ENCODE measurements at regions not wholly inside any gene's neighbourhood (a gene's known extent, or its start where the extent isn't known, plus 50 kb on each side); places are given as distances from the start of the nearest gene placed in this dataset.

DNA sequence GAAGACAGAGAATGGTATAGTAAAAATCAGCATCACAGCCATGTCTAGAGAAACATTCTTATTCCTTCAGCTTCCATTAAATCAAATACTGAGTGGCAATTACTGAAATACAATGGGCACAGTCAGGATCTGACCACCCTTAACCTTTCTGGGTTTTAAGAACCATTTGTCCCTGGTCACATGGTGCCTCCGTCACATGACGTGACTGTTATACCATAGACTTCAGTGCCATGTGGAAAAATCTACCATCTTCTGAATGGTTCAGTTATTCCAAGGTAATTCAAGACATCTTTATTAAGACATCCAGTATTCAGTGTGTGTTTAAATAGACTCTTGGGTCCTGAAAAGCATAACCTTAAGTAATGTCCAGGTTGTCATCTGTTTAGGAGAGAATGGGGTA, 553.1 kb upstream of the FLRT2 start:
- no peak for TF ChIP-seq POLR2AphosphoS5 (IDR thresholded peaks at IDR 0.05; ENCODE audit: low read depth, low read length)
- no peak for TF ChIP-seq FOXP2 (optimal IDR thresholded peaks at IDR 0.05; ENCODE audit: borderline replicate concordance, extremely low read depth, extremely low read length, insufficient read depth)
- no peak for TF ChIP-seq REST (IDR thresholded peaks at IDR 0.05; ENCODE audit: insufficient read depth in 1 of 2, low read depth in 2 of 2, low read length in 2 of 2)
- no peak for TF ChIP-seq SIN3A (IDR thresholded peaks at IDR 0.05; ENCODE audit: borderline replicate concordance, insufficient read depth, low read length)
- no peak for TF ChIP-seq TAF1 (IDR thresholded peaks at IDR 0.05; ENCODE audit: borderline replicate concordance, insufficient read depth, low read length)

- TF ChIP-seq FOXP2 (optimal IDR thresholded peaks at IDR 0.05; ENCODE audit: borderline replicate concordance, extremely low read depth, extremely low read length, insufficient read depth) (no peak), POLR2AphosphoS5 (IDR thresholded peaks at IDR 0.05; ENCODE audit: low read depth, low read length) (no peak)
These were observed 542.9 kb upstream of the FLRT2 start for GRCh38 chr14:84987042-84987441.

DNA sequence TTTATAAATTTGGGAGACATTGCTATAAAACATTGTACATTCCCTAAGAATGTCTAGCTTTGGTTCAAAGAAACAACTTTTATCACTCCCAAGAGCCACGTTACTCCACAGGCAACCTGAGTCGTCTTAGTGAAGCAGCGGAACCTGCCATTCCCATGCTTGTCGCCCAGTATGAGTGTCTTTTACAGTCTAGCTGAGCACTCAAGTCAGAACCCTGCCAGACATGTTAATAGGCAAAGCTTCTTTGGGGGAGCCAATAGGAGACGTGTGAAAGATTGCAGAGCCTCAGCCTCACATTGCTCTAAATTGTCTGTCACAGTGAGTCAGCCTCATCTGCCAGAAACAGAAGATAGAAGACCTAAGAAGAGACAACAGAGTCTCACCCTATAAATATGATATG, 541.6 kb upstream of the FLRT2 start:
- no peak for TF ChIP-seq TAF1 (IDR thresholded peaks at IDR 0.05; ENCODE audit: borderline replicate concordance, insufficient read depth, low read length)
- no peak for TF ChIP-seq FOXP2 (optimal IDR thresholded peaks at IDR 0.05; ENCODE audit: borderline replicate concordance, extremely low read depth, extremely low read length, insufficient read depth)
- TF ChIP-seq SIN3A (IDR thresholded peaks at IDR 0.05; ENCODE audit: borderline replicate concordance, insufficient read depth, low read length): no peak
- no peak for TF ChIP-seq REST (IDR thresholded peaks at IDR 0.05; ENCODE audit: insufficient read depth in 1 of 2, low read depth in 2 of 2, low read length in 2 of 2)
- no peak for TF ChIP-seq POLR2AphosphoS5 (IDR thresholded peaks at IDR 0.05; ENCODE audit: low read depth, low read length)

- TF ChIP-seq REST (IDR thresholded peaks at IDR 0.05; ENCODE audit: insufficient read depth in 1 of 2, low read depth in 2 of 2, low read length in 2 of 2): no peak
- TF ChIP-seq TAF1 (IDR thresholded peaks at IDR 0.05; ENCODE audit: borderline replicate concordance, insufficient read depth, low read length): no peak
- TF ChIP-seq SIN3A (IDR thresholded peaks at IDR 0.05; ENCODE audit: borderline replicate concordance, insufficient read depth, low read length): no peak
- no peak for TF ChIP-seq POLR2AphosphoS5 (IDR thresholded peaks at IDR 0.05; ENCODE audit: low read depth, low read length)
- TF ChIP-seq FOXP2 (optimal IDR thresholded peaks at IDR 0.05; ENCODE audit: borderline replicate concordance, extremely low read depth, extremely low read length, insufficient read depth): no peak
These were observed 538.9 kb upstream of the FLRT2 start for GRCh38 chr14:84991021-84991420.

GRCh38 chr14:84998216-84998615, 531.7 kb upstream of the FLRT2 start:
- TF ChIP-seq REST (IDR thresholded peaks at IDR 0.05; ENCODE audit: insufficient read depth in 1 of 2, low read depth in 2 of 2, low read length in 2 of 2) (no peak), POLR2AphosphoS5 (IDR thresholded peaks at IDR 0.05; ENCODE audit: low read depth, low read length) (no peak), SIN3A (IDR thresholded peaks at IDR 0.05; ENCODE audit: borderline replicate concordance, insufficient read depth, low read length) (no peak), TAF1 (IDR thresholded peaks at IDR 0.05; ENCODE audit: borderline replicate concordance, insufficient read depth, low read length) (no peak), FOXP2 (optimal IDR thresholded peaks at IDR 0.05; ENCODE audit: borderline replicate concordance, extremely low read depth, extremely low read length, insufficient read depth) (no peak)
